GM12872 (cell line): ENCODE measurements at regions not wholly inside any gene's neighbourhood (a gene's known extent, or its start where the extent isn't known, plus 50 kb on each side); places are given as distances from the start of the nearest gene placed in this dataset.

Experiments
- CTCF ChIP-seq: IDR thresholded peaks from 3 replicates; pipeline ENCODE4 v1.5.1; 2011; ENCODE audit warnings: low read depth, mild to moderate bottlenecking, low read length, moderate library complexity; ENCODE audit not compliant: insufficient read depth

- TF ChIP-seq CTCF: no peak
Observed at GRCh38 chr10:6958254-6958653, 378.2 kb upstream of the PRKCQ start.

GRCh38 chr10:6957851-6958250 lies 377.8 kb upstream of the PRKCQ start:
- TF ChIP-seq CTCF: no peak

GRCh38 chr10:6956562-6956961 lies 376.5 kb upstream of the PRKCQ start:
- TF ChIP-seq CTCF: no peak

GRCh38 chr10:6953271-6953801 lies 373.3 kb upstream of the PRKCQ start:
- no peak for TF ChIP-seq CTCF

- no peak for TF ChIP-seq CTCF
Observed at GRCh38 chr10:6951732-6952131, 371.7 kb upstream of the PRKCQ start.

GRCh38 chr10:6950133-6950532 lies 370.1 kb upstream of the PRKCQ start:
- TF ChIP-seq CTCF: no peak

- no peak for TF ChIP-seq CTCF
Observed at GRCh38 chr10:6944436-6944835, 364.4 kb upstream of the PRKCQ start.
